WERI-Rb-1 (cell line): ENCODE measurements at regions not wholly inside any gene's neighbourhood (a gene's known extent, or its start where the extent isn't known, plus 50 kb on each side); places are given as distances from the start of the nearest gene placed in this dataset.
"Not testable (repeated sequence)": the region's sequence is repeated elsewhere in the genome, so short reads cannot be mapped to it uniquely, and the experiment has no call there.

Experiments used
- DNase-seq: peaks from one replicate; pipeline ENCODE4 v3.0.0-alpha.2; 2020
- H3K27ac ChIP-seq: fragments of 250-450 bp; sonication (Bioruptor Pico); 2 replicates; pipeline ENCODE4 v1.5.1; 2020; ENCODE audit warnings: mild to moderate bottlenecking, moderate library complexity
- H3K27me3 ChIP-seq: fragments of 250-450 bp; sonication (Bioruptor Pico); 2 replicates; pipeline ENCODE4 v1.5.1; 2021; ENCODE audit warnings: mild to moderate bottlenecking, low read depth, moderate library complexity; ENCODE audit not compliant: insufficient read depth, severe bottlenecking
- H3K36me3 ChIP-seq: fragments of 250-450 bp; sonication (Bioruptor Pico); 2 replicates; pipeline ENCODE4 v1.5.1; 2020; ENCODE audit warnings: mild to moderate bottlenecking, moderate library complexity
- H3K4me3 ChIP-seq: 2 replicates; pipeline ENCODE4 v1.5.1; 2011; ENCODE audit warnings: low read depth, mild to moderate bottlenecking, control low read depth, low read length
- H3K9me3 ChIP-seq: fragments of 250-450 bp; sonication (Bioruptor Pico); 2 replicates; pipeline ENCODE4 v1.5.1; 2021; ENCODE audit warnings: mild to moderate bottlenecking, moderate library complexity; ENCODE audit not compliant: severe bottlenecking
- TF ChIP-seq, protein P1 (sequence below): IDR thresholded peaks from 2 replicates; pipeline ENCODE4 v1.5.1; 2011; ENCODE audit warnings: low read depth, mild to moderate bottlenecking, control low read depth, inconsistent platforms, low read length

DNA sequence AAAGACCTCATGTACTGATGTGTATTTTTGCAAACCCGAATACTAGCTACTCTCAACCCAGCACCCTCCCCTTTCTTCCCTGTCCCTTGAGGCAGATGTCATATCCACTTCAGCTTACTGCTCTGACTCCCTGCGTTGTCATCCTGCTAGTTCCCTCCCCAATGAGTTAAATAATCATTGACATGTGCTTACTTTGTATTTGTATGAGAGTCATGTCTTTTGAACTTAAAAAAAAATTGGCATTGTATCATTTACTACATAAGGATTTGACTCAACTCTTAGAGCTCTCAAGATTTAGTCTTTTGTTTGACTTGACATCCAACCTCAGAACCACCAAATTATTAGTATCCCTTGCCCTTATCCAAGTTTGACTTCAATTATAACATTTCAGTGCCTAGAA, 219.7 kb upstream of the TUT7 start:
- Histone ChIP-seq H3K9me3 (no peaks in the 10 kb centered on the region), H3K27me3 (peaks cover 42% of the 10 kb centered on the region), H3K27ac (no peak overlapping the region), H3K4me3 (no peak overlapping the region), H3K36me3 (no peaks in the 10 kb centered on the region)
- DNase-seq: no peak
- TF ChIP-seq, protein P1, sequence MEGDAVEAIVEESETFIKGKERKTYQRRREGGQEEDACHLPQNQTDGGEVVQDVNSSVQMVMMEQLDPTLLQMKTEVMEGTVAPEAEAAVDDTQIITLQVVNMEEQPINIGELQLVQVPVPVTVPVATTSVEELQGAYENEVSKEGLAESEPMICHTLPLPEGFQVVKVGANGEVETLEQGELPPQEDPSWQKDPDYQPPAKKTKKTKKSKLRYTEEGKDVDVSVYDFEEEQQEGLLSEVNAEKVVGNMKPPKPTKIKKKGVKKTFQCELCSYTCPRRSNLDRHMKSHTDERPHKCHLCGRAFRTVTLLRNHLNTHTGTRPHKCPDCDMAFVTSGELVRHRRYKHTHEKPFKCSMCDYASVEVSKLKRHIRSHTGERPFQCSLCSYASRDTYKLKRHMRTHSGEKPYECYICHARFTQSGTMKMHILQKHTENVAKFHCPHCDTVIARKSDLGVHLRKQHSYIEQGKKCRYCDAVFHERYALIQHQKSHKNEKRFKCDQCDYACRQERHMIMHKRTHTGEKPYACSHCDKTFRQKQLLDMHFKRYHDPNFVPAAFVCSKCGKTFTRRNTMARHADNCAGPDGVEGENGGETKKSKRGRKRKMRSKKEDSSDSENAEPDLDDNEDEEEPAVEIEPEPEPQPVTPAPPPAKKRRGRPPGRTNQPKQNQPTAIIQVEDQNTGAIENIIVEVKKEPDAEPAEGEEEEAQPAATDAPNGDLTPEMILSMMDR: no peak

GRCh38 chr9:86572904-86573303, 218.7 kb upstream of the TUT7 start:
- Histone ChIP-seq H3K27ac (no peak overlapping the region), H3K9me3 (no peaks in the 10 kb centered on the region)
- TF ChIP-seq, protein P1: no peak

GRCh38 chr9:86565603-86566002, 211.4 kb upstream of the TUT7 start:
- H3K27ac ChIP-seq, H3K4me3 ChIP-seq, H3K9me3 ChIP-seq, DNase-seq, H3K36me3 ChIP-seq: not testable (repeated sequence)
- H3K27me3 ChIP-seq: peaks cover 31% of the 10 kb centered on the region

More at GRCh38 chr9:86572904-86573303, 218.7 kb upstream of the TUT7 start:
- H3K36me3 ChIP-seq: no peaks in the 10 kb centered on the region
- no peak for DNase-seq
- peaks cover 36% of the 10 kb centered on the region for H3K27me3 ChIP-seq
- H3K4me3 ChIP-seq: no peak overlapping the region

DNA sequence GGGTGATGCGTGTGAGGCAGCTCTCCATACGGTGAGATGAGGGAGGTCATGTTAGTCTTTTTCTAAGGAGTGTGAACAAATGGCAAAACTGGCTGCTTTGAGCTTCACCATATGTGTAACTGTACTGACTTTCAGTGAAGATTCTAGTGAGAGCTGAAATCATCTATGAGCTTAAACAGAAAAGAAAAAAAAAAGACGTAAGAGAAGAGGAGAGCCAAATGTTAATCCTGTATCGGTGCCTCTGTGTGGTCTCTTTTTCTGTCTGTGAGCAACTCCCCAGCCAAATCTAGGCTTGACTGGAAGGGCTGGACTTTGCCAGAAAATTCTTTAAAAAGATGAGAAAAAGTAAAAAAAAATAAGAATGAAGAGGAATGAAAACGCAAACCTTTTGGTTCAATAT, 209.7 kb upstream of the TUT7 start:
- Histone ChIP-seq H3K27ac (no peak overlapping the region), H3K4me3 (no peak overlapping the region), H3K9me3 (no peaks in the 10 kb centered on the region), H3K27me3 (peaks cover 36% of the 10 kb centered on the region), H3K36me3 (no peaks in the 10 kb centered on the region)
- DNase-seq: no peak
- TF ChIP-seq, protein P1: no peak

DNA sequence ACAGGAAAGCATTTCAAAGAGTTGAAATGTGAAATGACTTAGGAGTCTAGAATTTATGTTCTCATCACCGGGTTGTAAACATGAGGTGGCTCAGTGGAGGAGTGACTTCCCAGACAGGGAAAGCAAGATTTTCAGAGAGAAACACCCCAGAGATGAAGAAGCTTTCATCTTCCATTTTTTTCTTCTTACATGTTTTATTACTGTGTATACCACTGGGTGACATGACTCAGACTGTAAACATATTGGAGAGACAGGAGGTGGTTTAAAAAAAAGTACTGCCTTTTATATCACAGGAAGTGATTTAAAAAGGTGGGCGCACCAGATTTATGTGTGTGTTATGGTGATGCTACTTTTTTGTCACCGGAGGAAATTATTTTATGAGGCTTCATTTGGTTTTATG, 209.1 kb upstream of the TUT7 start:
- no peaks in the 10 kb centered on the region for H3K9me3 ChIP-seq
- no peak overlapping the region for H3K27ac ChIP-seq
- H3K36me3 ChIP-seq: no peaks in the 10 kb centered on the region
- H3K4me3 ChIP-seq: no peak overlapping the region
- TF ChIP-seq, protein P1: no peak
- no peak for DNase-seq
- peaks cover 36% of the 10 kb centered on the region for H3K27me3 ChIP-seq

DNA sequence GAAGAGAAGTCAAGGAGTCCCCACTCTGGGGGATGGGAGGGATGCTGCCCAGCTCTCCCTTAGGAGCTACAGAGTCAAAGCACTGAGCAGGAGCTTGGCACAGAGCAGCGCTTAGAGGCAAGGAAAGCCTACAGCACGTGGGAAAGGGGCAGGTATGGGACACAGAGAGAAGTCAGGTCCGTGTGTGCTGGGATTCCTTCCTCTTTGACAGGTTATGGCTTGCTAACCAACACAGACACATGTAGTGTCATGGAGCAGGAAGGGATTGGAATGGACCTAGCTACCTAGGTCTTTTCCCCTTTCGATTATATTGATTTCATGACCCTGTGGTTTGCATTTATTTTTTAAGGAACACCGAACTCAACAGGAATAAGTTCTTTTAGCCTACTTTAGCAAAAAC, 208.5 kb upstream of the TUT7 start:
- TF ChIP-seq, protein P1: no peak
- Histone ChIP-seq H3K4me3 (no peak overlapping the region), H3K27ac (no peak overlapping the region), H3K9me3 (no peaks in the 10 kb centered on the region), H3K27me3 (peaks cover 38% of the 10 kb centered on the region), H3K36me3 (no peaks in the 10 kb centered on the region)
- no peak for DNase-seq
